ENCODE measurements at regions not wholly inside any gene's neighbourhood (a gene's known extent, or its start where the extent isn't known, plus 50 kb on each side); places are given as distances from the start of the nearest gene placed in this dataset.

DNA sequence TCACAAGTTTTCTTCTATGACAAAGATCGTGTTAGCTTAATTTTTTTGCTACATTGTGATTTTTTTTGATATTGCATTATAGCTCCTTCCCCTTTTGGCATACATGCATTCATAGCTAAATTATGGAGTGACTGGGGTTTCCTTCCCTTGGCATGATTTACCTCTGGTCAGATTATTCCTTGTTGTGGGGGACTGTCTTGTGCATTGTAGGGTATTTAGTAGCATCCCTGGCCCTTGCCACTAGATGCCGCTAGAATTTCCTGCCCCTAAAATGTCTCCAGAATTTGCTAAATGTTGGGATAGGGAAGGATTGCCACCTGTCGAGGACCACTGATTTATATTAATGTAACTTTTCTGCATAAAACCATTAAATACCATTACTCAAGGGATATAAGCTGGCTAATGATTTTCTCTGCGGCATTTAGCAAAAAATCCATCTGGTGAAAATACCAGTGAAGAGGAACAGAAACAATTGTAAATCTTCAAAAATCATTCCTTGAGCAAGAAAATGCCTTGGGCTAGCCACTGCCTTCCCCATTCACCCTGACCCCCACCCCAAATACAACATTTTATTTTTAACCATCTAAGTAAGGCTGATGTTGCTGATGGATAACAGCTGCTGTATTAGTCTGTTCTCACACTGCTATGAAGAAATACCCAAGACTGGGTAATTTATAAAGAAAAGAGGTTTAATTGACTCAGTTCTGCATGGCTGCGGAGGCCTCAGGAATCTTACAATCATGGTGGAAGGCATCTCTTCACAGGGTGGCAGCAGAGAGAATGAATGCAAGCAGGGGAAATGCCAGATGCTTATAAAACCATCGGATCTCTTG, 195.2 kb downstream of the MAP2K6 start:
- DNase-seq (no peak), ATAC-seq (peak; percentile 21 to 63)
- Histone ChIP-seq H3K9me3 (no peaks in the 10 kb centered on the region), H3K27ac (no peak overlapping the region), H3K4me3 (no peak overlapping the region), H3K27me3 (ENCODE audit: low read depth) (no peaks in the 10 kb centered on the region), H3K4me1 (peaks cover 19% of the 10 kb centered on the region), H3K36me3 (no peaks in the 10 kb centered on the region)
- intact Hi-C loops (cut with DNase I): no loop called here
- TF ChIP-seq, protein P1, sequence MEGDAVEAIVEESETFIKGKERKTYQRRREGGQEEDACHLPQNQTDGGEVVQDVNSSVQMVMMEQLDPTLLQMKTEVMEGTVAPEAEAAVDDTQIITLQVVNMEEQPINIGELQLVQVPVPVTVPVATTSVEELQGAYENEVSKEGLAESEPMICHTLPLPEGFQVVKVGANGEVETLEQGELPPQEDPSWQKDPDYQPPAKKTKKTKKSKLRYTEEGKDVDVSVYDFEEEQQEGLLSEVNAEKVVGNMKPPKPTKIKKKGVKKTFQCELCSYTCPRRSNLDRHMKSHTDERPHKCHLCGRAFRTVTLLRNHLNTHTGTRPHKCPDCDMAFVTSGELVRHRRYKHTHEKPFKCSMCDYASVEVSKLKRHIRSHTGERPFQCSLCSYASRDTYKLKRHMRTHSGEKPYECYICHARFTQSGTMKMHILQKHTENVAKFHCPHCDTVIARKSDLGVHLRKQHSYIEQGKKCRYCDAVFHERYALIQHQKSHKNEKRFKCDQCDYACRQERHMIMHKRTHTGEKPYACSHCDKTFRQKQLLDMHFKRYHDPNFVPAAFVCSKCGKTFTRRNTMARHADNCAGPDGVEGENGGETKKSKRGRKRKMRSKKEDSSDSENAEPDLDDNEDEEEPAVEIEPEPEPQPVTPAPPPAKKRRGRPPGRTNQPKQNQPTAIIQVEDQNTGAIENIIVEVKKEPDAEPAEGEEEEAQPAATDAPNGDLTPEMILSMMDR (IDR thresholded peaks at IDR 0.05): peak; percentile 53

DNA sequence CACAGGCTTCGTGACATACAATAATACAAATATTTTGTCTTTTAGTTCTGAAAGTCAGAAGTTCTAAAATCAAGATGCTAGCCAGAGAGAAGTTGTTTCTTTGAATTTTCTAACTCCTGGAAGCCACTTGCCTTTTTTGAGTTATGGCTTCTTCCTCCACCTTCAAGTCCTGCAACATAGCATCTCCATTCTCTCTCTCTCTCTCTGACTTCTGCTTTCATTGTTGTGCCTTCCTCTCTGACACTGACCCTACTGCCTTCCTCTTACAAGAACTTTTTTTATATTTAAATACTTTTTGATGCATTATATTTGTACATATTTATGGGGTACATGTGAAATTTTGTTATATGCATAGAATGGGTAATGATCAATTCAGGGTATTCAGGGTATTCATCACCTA, 205.9 kb downstream of the MAP2K6 start:
- DNase-seq (no peak), ATAC-seq (no peak)
- no peaks in the 10 kb centered on the region for H3K36me3 ChIP-seq
- TF ChIP-seq, protein P1 (IDR thresholded peaks at IDR 0.05): no peak
- H3K9me3 ChIP-seq: no peaks in the 10 kb centered on the region
- H3K4me1 ChIP-seq: no peaks in the 10 kb centered on the region
- no peak overlapping the region for H3K27ac ChIP-seq
- intact Hi-C loops (cut with DNase I): no loop called here
- no peak overlapping the region for H3K4me3 ChIP-seq
- H3K27me3 ChIP-seq (ENCODE audit: low read depth): no peaks in the 10 kb centered on the region

DNA sequence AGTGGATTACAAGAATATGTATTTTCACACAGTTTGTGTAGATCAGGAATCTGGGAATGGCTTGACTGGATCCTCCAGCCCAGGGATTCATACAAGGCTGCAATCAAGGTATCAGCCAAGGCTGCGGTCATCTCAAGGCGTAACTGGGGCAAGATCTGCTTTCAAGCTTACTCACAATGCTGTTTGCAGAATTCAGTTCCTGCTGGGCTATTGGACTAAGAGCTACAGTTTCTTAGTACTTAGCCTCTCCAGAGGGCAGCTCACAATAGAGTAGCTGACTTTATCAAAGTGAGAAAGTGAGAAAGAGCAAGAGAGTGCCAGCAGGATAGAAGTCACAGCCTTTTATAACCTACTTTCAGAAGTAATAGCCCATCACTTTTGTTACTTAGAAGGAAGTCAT, 211.0 kb downstream of the MAP2K6 start:
- TF ChIP-seq, protein P1 (IDR thresholded peaks at IDR 0.05): no peak
- ATAC-seq (no peak), DNase-seq (no peak)
- no peak overlapping the region for H3K4me3 ChIP-seq
- intact Hi-C loops (cut with DNase I): no loop called here
- H3K27ac ChIP-seq: no peak overlapping the region
- no peaks in the 10 kb centered on the region for H3K4me1 ChIP-seq
- no peaks in the 10 kb centered on the region for H3K36me3 ChIP-seq
- no peaks in the 10 kb centered on the region for H3K27me3 ChIP-seq (ENCODE audit: low read depth)
- no peaks in the 10 kb centered on the region for H3K9me3 ChIP-seq

DNA sequence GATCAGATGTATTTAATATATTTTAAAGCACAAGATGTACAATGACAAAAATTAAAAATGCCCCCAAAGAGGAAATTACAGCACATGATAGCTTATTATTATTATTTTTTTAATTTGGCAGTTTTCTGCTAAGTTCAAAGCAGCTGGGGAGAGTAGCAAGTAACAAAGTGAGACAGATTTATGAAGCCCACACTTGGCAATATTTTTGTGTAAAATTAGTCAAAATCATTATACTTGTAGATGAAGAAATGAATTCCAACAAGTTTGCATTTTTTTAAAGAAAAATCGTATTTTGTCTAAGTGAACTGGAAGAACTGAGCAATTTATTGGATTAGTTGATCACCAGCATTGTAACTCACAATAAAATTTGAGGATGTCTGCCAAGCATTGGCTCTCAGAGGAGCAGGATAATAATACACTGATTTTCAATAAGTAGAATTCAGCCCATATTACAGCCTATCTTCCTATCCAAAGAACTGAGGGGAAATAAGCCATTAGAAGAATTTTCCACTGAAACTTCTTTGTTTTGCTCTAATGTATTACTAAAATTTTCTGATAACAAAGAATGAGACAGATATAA, 215.6 kb downstream of the MAP2K6 start:
- ATAC-seq (no peak), DNase-seq (no peak)
- Histone ChIP-seq H3K9me3 (peaks cover 4% of the 10 kb centered on the region), H3K27ac (no peak overlapping the region), H3K27me3 (ENCODE audit: low read depth) (no peaks in the 10 kb centered on the region), H3K4me1 (no peaks in the 10 kb centered on the region), H3K36me3 (no peaks in the 10 kb centered on the region), H3K4me3 (no peak overlapping the region)
- intact Hi-C loops (cut with DNase I): no loop called here
- TF ChIP-seq, protein P1 (IDR thresholded peaks at IDR 0.05): no peak

DNA sequence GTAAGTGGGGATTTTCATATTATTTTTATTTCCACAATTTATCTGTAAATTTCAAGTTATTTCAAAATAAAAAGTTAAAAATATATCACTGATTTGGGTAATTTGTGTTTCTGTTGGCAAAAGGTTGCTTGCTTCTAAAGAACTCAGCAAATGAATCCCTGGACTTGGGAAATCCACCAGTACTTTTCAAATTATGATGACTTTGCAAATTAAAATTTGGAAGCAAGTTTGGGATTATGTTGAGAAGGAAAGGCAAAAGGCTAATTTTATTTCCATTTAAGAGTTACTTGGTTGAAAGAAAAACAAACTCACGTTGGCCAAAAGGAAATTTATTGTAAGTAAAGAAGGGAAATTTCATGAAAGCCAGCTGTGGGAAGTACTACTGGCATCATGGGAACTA, 220.3 kb downstream of the MAP2K6 start:
- TF ChIP-seq, protein P1 (IDR thresholded peaks at IDR 0.05): no peak
- H3K27ac ChIP-seq: no peak overlapping the region
- no peaks in the 10 kb centered on the region for H3K4me1 ChIP-seq
- intact Hi-C loops (cut with DNase I): no loop called here
- peaks cover 4% of the 10 kb centered on the region for H3K9me3 ChIP-seq
- H3K4me3 ChIP-seq: no peak overlapping the region
- DNase-seq (no peak), ATAC-seq (no peak)
- H3K36me3 ChIP-seq: no peaks in the 10 kb centered on the region
- no peaks in the 10 kb centered on the region for H3K27me3 ChIP-seq (ENCODE audit: low read depth)

Measured in lower lobe of right lung (tissue), 2 donors.